GM21619 (cell line): ENCODE measurements at regions not wholly inside any gene's neighbourhood (a gene's known extent, or its start where the extent isn't known, plus 50 kb on each side); places are given as distances from the start of the nearest gene placed in this dataset.
A peak's percentile ranks its signal among the peaks of the same experiment; 100 is the strongest.

Source experiments
- ATAC-seq: cut with Tn5 transposase; IDR thresholded peaks from one replicate; pipeline ENCODE4 v1.9.1; 2021; ENCODE audit not compliant: unreplicated experiment

DNA sequence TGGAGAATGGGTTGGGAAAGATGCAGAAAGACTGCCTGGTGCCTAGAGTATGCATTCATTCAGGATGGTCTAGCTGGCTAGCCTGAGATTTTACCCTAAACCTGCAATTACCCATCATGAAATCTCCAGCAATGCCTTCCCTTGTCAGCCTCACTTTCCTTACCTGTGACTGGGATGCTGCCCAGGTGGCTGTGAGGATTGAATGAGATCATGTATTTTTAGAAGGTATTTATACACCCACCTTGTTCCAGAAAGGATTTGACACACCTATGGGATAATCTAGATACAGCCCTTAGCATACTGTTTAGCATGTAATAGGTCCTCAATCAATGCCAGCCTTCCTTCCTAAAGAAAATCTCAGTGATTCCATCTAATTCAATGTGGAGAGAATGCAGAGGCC, 561.4 kb downstream of the CDK5RAP2 start:
- ATAC-seq: no peak

DNA sequence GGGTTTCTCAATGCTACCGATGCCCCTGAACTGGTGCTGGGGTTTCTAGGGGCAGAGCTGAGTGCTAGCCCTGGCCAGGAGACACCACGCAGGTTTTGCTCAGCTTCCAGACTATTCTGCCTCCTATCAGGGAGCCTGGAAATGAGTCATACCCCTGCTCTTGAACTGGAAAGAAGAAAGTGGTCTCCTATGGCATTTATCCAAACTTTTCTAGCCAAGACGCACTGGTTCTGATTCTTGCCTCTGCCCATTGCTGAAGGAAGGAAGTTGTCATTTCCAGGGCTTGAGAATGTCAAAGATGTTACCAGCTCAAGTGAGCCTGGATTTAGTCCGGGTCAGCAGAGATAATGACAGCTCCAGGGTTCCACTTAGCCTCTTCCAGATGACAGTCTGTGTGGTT, 561.9 kb downstream of the CDK5RAP2 start:
- no peak for ATAC-seq

DNA sequence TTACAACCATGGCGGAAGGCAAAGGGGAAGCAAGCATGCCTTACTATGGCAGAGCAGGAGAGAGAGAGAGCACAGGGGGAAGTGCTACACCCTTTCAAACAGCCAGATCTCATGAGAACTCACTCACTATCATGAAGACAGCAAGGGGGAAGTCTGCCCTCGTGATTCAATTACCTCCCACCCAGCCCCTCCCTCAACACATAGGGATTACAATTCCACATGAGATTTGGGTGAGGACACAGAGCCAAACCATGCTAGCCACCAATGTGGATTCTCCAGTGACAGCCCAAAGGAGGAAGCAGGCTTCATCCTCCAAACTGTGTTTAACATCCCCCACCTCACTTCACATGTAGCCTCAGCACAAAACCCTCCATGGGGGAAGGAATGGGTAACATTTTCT, 563.7 kb downstream of the CDK5RAP2 start:
- no peak for ATAC-seq

DNA sequence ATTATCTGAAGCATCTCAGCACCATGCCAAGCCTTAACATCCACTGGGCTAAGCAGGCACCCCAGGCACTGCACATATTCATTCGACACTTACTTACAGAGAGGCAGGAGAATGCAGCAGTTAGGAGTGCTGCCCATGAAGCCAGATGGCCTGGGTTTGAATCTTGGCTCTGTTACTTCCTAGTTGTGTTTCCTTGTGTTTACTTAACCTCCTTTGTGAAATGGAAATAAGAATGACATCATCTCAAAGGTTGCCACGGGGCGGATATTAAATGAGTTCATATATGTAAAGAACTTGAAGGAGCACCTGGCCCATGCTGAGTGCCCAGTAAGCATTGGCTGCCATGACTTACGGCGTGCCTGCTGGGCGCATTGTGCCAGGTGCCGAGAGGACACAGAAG, 565.2 kb downstream of the CDK5RAP2 start:
- ATAC-seq: no peak

- ATAC-seq: no peak
Observed at GRCh38 chr9:120009856-120010255, 570.1 kb downstream of the CDK5RAP2 start.

DNA sequence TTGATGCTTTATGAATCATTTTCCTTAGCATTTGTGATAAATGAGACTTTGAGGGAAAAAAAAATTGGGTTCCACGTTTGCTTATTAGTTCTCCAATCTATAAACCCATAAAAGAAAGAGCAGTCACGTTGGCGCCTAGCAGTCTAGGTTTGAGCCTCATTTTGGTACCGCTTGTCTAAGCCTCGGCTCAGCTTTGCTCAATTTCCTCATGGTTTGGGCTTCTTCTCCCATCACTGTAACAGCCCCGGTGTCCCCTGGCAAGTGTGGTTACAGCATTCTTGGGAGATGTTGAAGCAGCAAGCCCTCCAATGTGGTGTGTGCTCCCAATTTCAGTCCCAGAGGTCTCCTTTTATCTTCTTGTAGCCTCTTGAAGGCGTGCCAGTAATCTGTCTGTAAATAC, 578.4 kb downstream of the CDK5RAP2 start:
- no peak for ATAC-seq

- ATAC-seq: no peak
Observed at GRCh38 chr9:119998614-119999013, 581.4 kb downstream of the CDK5RAP2 start.

DNA sequence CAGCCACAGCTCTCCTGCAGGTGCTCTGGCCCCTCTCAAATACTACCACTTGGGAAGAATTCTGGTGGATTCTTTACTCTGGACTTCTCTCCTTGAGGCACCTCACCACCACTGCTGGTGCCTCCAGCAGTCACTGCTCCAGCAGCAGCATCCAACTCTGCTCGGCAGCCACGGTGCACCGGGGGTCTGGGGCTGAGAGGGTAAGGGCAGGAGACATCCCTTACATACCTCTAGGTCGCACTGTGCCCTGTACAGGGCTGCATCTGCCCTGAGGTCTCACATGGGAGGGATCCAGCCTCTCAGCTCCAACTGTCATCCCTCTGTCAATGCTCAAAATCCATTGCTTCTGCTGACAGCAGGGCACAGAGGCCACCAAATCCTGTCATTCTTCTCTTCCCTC, 588.2 kb downstream of the CDK5RAP2 start:
- no peak for ATAC-seq

GRCh38 chr9:119986713-119987112, 593.3 kb downstream of the CDK5RAP2 start:
- no peak for ATAC-seq

DNA sequence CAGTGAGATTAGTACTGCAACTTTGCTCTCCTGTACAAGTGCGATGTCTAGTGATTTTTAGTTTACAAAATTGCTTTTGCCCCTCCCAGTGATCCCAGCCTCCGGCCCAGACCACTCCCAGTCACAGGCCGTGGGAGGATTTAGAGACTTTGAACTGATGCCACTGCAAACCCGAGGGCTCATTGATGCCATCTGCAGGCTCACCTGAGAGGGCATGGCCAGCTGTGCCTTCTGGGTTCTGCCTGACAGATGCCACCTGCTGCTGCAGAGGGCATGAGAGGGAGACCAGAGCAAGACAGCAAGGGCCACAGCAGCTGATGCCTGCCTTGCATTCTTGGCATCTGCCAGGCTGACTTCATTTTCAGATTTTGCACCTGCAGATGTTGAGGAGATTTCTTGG, 593.8 kb downstream of the CDK5RAP2 start:
- no peak for ATAC-seq

DNA sequence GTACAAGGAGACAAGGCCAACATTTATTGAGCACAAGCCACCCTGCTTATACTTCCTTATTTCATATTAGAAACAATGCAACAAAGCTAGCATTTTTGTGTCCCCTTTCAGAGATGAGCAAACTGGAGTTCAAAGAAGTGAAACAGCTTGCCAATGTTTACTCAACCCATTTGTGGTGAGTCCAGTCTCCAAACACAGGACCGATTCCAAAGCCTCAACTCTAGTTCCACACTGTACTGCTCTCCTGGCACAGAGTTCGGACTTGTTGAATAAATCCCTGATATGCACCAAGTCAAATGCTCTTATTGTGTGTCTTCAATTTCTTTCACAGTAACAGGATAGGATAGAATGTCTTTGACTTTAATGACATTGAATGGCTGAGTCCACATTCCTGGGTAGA, 604.8 kb upstream of the BRINP1 start:
- no peak for ATAC-seq

DNA sequence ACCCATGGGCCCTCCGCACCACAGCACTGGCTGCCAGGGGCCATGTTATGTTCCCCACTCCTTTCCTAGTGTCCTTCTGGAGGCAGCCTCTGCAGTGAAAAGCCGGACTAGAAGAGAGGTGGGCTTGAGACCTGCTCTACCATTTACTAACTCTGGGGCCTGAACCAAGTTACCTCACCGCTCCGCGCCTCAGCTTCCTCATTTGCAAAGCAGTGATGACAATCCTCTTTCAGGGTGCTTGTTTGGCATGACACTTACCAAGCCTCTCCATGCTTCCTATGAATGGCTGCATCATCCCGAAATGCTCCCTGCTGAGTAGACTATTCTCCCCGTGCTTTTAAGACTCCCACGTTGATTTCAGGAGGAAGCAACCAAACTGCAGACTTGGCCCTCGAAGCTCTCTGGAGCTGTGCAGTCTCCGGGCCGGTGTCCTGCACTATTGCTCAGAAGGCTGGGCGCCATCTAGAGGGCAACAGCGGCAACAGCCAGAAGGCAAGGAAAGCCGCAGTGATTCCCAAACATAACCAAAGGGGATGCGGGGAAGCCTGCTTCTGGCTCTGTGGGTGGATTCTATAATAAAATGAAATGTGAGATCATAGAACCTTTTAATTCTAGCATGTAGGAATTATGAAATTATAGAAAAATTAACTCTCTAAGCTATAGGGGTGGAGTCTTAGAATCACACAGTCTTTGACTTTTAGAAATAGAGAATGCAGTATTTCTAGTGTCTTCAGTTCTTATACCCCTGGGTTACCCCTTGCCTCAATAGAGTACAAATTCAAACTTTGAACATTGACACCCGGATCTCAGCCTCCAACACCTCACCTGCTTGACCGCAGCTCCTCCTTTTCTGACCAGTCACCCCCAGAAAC, 599.8 kb upstream of the BRINP1 start:
- ATAC-seq: peak; percentile 92

DNA sequence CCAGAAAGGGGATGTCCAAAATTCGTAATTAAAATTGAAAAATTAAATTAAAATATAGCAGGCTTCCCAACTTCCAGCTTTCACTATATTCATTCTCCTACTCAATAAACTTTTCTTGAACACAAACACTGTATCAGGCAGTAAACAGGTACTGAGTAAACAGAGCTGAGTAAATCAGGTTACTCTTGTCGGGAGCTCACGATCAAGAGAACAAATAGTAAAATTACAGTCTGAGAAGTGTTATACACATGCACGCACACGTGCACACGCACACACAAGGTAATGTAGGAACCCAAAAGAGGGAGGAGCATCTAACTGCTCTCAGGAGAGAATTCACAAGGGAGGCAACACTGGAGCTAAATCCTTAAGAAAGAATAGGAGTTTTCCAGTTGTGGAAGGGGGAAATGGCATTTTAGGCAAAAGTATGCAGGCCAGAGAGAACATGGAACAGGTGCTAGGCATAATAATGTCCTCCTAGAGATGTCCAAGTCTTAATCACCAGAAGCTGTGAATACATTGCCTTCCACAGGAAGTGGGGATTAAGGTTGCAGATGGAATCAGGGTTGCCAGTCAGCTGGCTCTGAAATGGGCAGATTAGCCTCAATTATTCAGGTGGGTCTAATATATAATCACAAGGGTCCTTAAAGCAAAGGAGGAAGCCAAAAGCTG, 598.8 kb upstream of the BRINP1 start:
- ATAC-seq: no peak

DNA sequence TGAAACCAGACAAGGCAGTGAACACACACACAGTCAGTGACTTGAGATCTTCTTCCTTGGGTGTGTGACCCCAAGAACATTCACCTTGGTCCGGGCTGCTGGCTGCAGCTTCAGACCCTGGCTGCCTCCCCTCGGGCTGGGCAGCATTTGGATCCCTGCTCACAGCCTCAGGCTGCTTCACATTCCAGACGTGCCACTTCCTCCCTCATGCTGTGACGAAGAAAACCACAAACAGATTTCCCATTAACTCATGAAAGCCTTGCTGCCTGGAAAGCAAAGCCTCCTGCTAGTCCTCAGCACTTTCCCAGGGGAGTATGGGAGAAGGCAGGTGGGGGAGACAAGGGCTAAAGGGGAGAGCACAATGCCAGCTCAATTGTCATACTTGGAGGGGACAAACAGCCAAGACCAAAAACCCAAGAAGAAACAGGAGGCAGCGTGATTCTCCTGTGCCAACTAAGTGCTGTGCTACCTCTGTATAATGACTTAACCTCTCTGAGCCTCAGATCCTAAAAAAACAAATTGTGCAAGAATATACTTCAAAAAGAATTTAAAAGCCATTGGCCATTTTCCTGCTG, 594.6 kb upstream of the BRINP1 start:
- no peak for ATAC-seq

GRCh38 chr9:119963258-119963797, 594.1 kb upstream of the BRINP1 start:
- ATAC-seq: no peak

GRCh38 chr9:119961774-119962424, 592.7 kb upstream of the BRINP1 start:
- peak; percentile 61 for ATAC-seq

DNA sequence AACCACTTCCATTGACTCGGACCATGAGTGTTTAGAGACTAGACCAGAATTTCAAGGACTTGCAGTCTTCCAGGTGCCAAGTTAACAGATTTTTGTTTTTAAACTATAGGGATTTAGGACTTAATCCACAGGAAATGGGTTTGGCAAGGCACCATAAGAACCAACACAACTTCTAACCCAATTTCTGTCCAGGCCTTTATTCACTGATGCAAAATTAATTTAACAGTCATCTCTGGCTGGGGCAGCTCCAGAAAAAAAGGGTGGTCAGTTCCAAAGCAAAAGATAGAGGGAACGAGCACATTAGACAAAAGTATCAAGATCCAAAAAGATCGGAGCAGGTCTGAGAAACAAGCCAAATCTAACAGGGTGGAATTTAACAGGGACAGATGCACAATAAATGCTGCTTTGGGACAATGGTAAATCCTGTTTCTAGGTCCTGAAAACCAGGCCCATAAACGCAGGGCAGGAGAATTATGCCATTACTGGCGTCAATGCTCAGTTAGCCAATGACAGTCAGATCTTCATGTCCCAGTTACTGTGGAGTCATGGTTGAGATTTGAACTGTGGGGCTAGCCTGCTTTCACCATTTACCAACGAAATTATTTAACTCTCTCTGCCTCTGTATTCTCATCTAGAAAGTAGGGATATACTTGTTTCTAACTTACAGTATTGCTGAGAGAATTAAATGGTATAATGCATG, 590.8 kb upstream of the BRINP1 start:
- ATAC-seq: no peak

DNA sequence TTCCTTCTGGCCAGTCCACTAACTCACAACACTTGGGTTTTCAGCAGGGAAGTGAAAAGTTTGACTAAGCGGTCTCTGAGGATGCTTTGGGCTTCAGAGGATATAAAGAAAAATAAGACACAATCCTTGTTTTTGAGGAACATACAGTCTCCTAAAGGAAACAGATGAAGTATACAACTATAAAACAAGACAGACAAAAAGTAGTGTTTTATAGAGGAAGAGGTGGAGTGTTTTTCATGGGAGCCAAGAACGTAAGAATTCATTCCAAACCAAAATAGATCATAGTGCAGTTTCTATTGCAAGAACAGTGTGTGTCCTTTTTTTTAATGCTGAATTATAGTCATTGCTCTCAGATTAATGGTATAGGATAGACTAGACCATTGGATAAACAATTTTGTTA, 586.9 kb upstream of the BRINP1 start:
- ATAC-seq: no peak

GRCh38 chr9:119955276-119955675, 586.0 kb upstream of the BRINP1 start:
- no peak for ATAC-seq

DNA sequence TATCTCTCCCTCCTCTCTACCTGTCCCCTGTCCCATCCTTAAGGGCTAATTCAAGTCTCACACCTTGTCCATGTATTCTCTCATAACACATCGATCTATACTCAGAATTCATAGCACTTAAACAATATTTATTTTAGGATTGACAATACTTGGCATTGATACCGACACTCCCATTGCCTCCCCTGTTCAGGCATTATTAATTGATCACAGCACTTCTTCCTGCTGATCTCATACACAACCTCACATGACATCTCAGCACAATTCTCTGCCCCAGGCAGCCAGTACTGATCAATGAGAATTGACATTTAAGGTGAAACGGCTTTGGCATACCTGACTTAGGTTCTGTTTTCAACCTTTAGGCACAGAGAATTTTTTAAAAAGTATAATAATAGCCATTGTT, 582.4 kb upstream of the BRINP1 start:
- ATAC-seq: no peak

DNA sequence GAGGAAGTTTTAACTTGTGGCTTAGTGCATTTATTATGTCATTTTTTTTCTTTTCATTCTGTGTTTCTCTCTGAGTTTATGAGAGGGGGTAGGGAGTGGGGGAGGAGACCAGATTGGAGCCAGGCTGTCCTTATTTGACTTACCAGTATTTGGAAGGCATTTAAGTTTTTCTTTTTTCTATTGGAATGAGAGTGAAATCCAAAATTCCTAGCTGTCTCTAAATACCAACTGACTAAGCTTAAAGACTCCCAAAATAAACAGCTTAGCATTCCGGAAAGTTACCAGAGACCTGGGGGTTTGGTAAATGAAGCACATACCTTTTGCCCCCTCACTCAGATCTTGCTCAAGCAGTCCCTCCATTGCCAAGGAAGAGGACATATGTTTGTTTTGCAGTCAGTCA, 581.9 kb upstream of the BRINP1 start:
- ATAC-seq: no peak
